AG09309 (cell line): ENCODE measurements at regions not wholly inside any gene's neighbourhood (a gene's known extent, or its start where the extent isn't known, plus 50 kb on each side); places are given as distances from the start of the nearest gene placed in this dataset.

ENCODE experiments used
- DNase-seq: peaks from one replicate; pipeline ENCODE4 v3.0.0-alpha.2; 2010; ENCODE audit warnings: low read depth
- H3K4me3 ChIP-seq: 2 replicates; pipeline ENCODE4 v1.5.1; 2011; ENCODE audit warnings: mild to moderate bottlenecking, low read depth, low read length, moderate library complexity; ENCODE audit not compliant: control insufficient read depth
- TF ChIP-seq, protein P1 (sequence below): IDR thresholded peaks from 2 replicates; pipeline ENCODE4 v1.5.1; 2011; ENCODE audit warnings: mild to moderate bottlenecking, low read depth, low read length, inconsistent platforms; ENCODE audit not compliant: insufficient read depth, control insufficient read depth; ENCODE audit errors: missing control alignments

DNA sequence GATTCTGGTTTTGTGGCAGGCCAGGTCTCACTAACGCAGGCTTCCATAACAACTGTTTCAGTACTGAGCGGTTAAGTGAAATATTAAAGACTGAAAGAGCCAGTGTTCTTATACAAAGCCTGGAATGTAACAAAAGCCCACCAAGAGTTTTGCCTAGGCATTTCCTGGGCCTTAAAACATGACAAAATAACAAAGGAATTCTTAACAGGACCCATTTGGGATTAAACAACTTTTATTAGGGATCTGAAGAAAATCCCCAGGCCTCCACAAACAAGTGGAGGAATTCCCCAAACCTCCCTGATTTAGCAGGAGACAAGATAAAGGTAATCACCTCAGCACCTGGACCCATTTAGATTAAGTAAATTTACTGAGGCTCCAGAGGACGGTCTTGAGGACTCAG lies 799.7 kb upstream of the SPRY2 start:
- H3K4me3 ChIP-seq, result no peak overlapping the region
- TF ChIP-seq, protein P1, sequence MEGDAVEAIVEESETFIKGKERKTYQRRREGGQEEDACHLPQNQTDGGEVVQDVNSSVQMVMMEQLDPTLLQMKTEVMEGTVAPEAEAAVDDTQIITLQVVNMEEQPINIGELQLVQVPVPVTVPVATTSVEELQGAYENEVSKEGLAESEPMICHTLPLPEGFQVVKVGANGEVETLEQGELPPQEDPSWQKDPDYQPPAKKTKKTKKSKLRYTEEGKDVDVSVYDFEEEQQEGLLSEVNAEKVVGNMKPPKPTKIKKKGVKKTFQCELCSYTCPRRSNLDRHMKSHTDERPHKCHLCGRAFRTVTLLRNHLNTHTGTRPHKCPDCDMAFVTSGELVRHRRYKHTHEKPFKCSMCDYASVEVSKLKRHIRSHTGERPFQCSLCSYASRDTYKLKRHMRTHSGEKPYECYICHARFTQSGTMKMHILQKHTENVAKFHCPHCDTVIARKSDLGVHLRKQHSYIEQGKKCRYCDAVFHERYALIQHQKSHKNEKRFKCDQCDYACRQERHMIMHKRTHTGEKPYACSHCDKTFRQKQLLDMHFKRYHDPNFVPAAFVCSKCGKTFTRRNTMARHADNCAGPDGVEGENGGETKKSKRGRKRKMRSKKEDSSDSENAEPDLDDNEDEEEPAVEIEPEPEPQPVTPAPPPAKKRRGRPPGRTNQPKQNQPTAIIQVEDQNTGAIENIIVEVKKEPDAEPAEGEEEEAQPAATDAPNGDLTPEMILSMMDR, result no peak
- no peak for DNase-seq

DNA sequence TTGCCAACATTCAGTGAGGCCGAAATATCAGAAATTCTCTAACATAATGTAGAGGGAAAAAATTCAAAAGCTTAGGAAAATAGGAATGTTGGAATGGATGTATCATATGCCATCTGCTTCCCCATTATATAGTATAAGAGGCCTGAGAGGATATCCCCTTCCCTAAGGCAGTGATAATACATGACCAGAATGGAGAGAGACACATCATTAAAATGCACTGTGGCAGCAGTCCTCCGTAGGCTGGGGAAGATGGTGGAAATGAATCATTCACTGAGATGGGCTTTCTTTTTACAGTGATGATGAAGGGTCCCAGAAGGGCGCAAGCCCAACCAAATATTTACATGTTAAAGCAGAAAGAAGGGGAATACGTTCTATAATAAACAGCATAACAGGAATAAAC lies 799.1 kb upstream of the SPRY2 start:
- no peak for DNase-seq
- TF ChIP-seq, protein P1, result no peak
- H3K4me3 ChIP-seq, result no peak overlapping the region

DNA sequence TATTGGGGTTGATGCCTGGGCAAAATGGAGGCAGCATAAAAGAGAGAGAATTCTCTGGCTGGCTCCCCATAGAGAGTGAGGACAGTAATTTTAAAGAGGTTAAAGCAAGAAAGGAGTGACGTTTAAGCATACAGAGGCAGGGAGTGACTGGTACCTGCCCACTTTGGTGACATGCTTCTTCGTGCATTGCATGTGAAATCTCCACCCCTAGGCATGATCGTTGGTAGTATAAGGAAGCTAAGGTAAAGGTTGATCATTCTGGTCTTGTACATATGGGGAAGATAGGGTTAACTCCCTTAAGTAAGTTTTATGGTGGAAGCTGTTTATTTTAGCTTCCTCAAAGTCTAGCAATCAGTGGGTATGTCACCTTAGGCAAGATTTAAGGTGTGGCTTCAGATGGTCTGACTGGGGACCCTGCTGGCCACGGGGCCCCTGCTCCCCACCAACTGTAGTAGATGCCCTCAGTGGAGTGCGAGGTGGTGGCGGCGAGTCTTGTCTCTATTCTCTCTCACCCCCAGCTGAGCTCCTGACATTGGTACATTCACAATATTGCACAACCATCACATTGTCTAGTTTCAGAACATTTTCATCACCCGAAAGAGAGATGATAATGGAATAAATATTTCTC lies 797.5 kb upstream of the SPRY2 start:
- no peak overlapping the region for H3K4me3 ChIP-seq
- DNase-seq, result no peak
- TF ChIP-seq, protein P1, result no peak

DNA sequence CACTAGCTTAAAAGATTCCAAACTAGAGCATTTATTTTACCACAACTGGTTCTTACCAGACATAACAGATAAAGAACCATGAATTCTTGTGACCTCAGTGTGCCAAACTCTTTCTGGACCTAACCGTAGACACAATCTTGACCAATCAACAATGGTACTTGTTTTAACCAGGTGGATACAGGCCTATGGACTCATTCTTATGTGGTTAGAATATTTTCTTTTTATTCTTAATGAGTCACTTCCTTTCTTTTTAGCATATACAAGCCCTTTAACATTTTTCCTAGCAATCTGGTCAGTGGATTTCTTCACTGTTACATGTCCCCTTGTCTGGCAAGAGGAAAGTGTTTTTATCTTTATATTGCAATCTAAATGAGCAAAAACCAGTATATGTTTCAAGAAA lies 792.1 kb upstream of the SPRY2 start:
- H3K4me3 ChIP-seq, result no peak overlapping the region
- no peak for DNase-seq
- TF ChIP-seq, protein P1, result no peak

DNA sequence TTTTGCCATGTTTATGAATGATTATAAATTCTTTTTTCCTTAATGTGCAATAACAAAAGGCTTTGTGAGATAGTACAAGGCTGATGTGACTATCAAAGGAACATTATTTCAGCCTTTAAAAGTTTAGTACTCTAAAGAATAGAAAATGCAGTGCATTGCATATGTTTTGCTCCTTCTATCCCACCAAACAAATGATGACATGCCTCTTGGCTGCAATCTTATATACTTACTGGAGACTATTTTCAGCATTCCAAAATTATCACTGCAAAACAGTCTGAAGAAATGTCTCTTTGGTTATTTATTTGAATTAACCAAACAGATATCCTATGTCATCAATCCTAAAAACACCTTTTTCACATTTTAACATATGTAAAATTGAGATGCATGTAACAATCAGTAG lies 776.5 kb upstream of the SPRY2 start:
- TF ChIP-seq, protein P1, result no peak
- no peak overlapping the region for H3K4me3 ChIP-seq
- no peak for DNase-seq

DNA sequence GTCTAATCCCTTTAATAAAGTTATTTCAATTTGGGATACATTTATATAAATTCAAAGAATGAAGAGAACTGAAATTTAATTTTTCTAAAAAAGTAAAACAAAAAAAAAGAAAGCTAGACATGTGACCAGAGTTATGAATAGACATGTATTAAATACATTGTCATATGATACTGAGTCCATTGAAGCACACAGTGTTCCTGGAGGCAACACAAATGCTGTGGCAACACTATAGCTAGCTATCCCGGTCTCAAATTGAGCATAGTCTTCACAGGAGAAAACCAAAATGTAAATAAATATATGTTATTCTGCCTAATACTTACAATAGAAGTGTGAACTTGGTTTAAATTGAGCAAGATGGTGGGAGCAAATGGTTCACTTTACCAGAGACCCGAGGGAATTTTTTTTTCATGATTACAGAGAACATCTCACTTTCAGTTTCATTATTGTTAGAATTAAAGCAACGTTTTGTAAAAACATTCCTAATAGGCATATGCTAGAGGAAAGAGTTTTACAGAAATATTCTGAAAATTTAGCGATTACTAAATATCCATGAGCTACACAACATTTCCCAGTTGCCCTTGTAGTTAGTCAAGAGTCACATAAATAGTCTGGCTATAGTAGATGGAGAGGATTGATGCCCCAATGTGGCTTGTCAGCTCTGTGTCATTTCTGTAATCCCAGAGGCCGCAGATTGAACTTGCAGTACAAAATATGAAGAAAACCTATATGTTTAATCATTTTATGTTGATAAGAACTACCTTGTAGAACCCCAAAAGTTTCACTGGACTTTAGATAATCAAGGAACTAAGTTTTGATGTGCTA lies 775.7 kb upstream of the SPRY2 start:
- TF ChIP-seq, protein P1, result no peak
- H3K4me3 ChIP-seq, result no peak overlapping the region
- DNase-seq, result no peak
